ENCODE measurements at regions not wholly inside any gene's neighbourhood (a gene's known extent, or its start where the extent isn't known, plus 50 kb on each side); places are given as distances from the start of the nearest gene placed in this dataset.
"Not testable (repeated sequence)": the region's sequence is repeated elsewhere in the genome, so short reads cannot be mapped to it uniquely, and the experiment has no call there.

GRCh38 chr5:67652201-67652600, 455.6 kb upstream of the CD180 start:
- no peak for DNase-seq (ENCODE audit: low spot score)

- DNase-seq (ENCODE audit: low spot score): no peak
Observed at GRCh38 chr5:67651180-67651579, 454.6 kb upstream of the CD180 start.

- DNase-seq (ENCODE audit: low spot score): no peak
Observed at GRCh38 chr5:67648201-67648671, 451.6 kb upstream of the CD180 start.

- no peak for DNase-seq (ENCODE audit: low spot score)
Observed at GRCh38 chr5:67647772-67648171, 451.2 kb upstream of the CD180 start.

- no peak for DNase-seq (ENCODE audit: low spot score)
Observed at GRCh38 chr5:67644221-67644920, 447.8 kb upstream of the CD180 start.

- DNase-seq (ENCODE audit: low spot score): no peak
Observed at GRCh38 chr5:67643536-67643935, 446.9 kb upstream of the CD180 start.

GRCh38 chr5:67639976-67640375, 443.4 kb upstream of the CD180 start:
- no peak for DNase-seq (ENCODE audit: low spot score)

- no peak for DNase-seq (ENCODE audit: low spot score)
Observed at GRCh38 chr5:67639313-67639712, 442.7 kb upstream of the CD180 start.

GRCh38 chr5:67636850-67637524, 440.4 kb upstream of the CD180 start:
- no peak for DNase-seq (ENCODE audit: low spot score)

GRCh38 chr5:67636091-67636490, 439.5 kb upstream of the CD180 start:
- no peak for DNase-seq (ENCODE audit: low spot score)

- DNase-seq (ENCODE audit: low spot score): not testable (repeated sequence)
Observed at GRCh38 chr5:67627079-67627478, 430.5 kb upstream of the CD180 start.

- DNase-seq (ENCODE audit: low spot score): no peak
Observed at GRCh38 chr5:67623078-67623477, 426.5 kb upstream of the CD180 start.

- DNase-seq (ENCODE audit: low spot score): no peak
Observed at GRCh38 chr5:67620424-67621397, 424.1 kb upstream of the CD180 start.

- no peak for DNase-seq (ENCODE audit: low spot score)
Observed at GRCh38 chr5:67619636-67620035, 423.0 kb upstream of the CD180 start.

GRCh38 chr5:67619235-67619634, 422.6 kb upstream of the CD180 start:
- no peak for DNase-seq (ENCODE audit: low spot score)

- no peak for DNase-seq (ENCODE audit: low spot score)
Observed at GRCh38 chr5:67617051-67617450, 420.5 kb upstream of the CD180 start.

- DNase-seq (ENCODE audit: low spot score): no peak
Observed at GRCh38 chr5:67612961-67613360, 416.4 kb upstream of the CD180 start.

GRCh38 chr5:67610186-67610912, 413.8 kb upstream of the CD180 start:
- DNase-seq (ENCODE audit: low spot score): no peak

- no peak for DNase-seq (ENCODE audit: low spot score)
Observed at GRCh38 chr5:67607958-67608357, 411.4 kb upstream of the CD180 start.

- no peak for DNase-seq (ENCODE audit: low spot score)
Observed at GRCh38 chr5:67606586-67606947, 410.0 kb upstream of the CD180 start.
